ENCODE measurements at regions not wholly inside any gene's neighbourhood (a gene's known extent, or its start where the extent isn't known, plus 50 kb on each side); places are given as distances from the start of the nearest gene placed in this dataset.
A peak's percentile ranks its signal among the peaks of the same experiment; 100 is the strongest.

DNA sequence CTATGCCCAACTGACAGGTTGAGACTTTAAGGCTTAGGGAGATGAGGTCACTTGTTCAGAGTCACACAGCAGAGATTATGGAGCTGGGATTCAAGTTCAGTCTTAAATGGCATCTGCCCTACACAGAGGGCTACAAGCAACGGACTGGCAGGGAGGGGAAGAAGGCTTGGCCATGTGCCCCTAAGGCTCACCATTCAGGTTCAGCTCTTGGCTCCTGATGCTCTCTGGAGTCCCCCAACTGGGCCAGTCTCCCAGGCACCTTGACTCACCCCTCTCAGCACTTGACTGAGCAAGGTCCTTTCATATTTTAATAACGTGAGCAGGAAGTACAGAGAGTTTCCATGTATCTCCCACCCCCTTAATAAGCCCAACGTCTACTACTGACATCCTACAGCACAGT lies 71.4 kb upstream of the MAFB start:
- DNase-seq (ENCODE audit: extremely low read depth, low read depth): no peak
- TF ChIP-seq CTCF (IDR thresholded peaks at IDR 0.05; ENCODE audit: low read depth, low read length): no peak

DNA sequence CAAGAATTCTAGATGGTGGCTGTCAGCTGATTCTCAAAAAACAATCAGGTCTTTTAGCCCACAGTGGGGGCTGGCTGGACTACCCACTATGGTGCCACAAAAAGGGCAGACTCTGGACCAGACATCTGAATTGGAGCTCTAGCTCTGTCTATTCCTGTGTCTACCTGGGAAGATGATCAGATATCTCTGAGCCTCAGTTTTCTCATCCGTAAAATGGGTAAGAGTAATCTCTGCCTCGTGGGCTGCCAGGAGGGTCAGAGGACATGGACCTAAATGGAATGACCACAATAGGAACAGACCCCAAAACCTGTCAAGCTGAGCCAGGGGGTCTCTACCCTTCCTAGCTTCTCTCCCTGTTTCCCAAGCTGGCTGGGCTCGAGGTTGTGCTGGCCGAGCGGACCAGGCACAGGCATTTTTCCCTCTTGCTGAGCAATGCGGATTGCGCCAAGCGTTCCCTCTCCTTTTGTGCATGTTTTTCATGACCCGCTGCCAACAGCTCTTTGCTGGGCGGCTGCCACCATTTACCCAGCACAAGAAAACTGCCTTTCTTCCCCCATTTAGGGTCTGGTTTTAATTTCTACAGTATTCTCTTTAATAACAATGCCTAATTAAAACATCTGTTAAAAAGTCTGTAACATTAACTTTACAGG lies 74.7 kb upstream of the MAFB start:
- peak; percentile 15 for DNase-seq (ENCODE audit: extremely low read depth, low read depth)
- TF ChIP-seq CTCF (IDR thresholded peaks at IDR 0.05; ENCODE audit: low read depth, low read length): no peak

DNA sequence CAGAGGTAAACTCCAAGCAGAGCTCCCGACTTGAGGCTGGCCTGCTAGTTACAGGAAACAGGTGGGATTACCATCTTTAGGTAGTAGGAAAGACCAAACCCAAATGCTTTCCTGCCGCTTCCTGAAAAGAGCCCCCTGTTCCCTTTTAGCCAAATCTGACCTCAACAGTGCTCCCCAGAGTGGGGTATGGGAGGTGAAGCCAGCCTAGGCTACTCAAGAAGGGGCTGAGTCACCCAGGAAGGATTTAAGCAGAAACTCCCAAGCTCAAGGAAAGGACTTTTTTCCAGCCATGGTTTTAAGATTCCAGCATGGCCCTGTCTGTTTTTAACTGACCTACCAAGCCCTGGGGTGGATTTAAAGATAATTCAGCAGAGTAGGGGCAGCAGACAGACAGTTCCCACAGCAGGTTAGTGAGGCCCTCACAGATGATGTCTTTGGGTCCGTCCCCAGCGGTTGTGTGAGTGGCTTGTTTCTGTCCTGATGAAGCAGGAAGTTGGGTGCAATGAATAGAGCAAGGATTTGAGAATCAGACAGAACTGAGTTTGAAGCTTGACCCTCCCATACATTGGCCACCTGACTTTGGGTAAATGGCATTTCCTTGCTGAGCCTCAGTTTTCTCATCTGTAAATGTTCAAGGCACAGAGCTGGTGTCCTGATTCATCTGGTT lies 76.9 kb upstream of the MAFB start:
- no peak for TF ChIP-seq CTCF (IDR thresholded peaks at IDR 0.05; ENCODE audit: low read depth, low read length)
- no peak for DNase-seq (ENCODE audit: extremely low read depth, low read depth)

DNA sequence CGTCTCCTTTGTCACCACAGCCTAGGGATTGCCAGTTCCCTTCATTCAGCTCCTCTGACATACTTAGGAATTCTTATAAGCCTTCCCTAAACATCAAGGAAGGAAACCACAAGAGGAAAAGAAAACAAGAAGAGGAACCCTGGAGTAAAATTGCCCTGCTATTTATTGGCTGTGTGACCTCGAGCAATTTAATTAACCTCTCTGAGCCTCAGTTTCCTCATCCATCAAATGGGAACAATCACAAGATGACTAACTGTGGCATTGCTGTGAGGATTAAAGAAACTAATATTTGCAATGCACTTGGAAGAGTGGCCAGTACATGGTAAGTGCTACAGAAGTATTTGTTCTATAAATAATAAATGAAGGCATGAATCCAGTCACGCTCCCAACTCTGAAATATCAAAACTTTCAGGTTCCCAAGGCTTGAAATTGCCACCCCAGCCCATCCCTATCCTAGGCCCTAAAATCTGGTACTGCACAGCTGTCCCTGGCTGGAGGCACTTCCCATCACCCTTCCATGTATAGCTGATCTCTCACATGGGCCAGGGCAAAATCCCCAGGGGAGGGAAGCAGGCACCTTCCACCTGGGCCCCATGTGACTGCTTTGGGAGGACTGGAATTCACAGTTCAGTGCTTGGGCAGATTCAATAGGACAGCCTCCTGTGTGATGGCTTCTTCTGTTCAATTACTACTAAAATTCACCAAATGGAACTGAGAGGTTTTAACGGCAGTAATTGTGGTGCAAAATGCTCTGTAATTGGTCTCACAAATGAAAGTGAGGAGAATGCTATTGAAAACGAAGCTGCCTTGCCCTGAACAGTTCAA lies 78.0 kb upstream of the MAFB start:
- DNase-seq (ENCODE audit: extremely low read depth, low read depth): no peak
- TF ChIP-seq CTCF (IDR thresholded peaks at IDR 0.05; ENCODE audit: low read depth, low read length): no peak

DNA sequence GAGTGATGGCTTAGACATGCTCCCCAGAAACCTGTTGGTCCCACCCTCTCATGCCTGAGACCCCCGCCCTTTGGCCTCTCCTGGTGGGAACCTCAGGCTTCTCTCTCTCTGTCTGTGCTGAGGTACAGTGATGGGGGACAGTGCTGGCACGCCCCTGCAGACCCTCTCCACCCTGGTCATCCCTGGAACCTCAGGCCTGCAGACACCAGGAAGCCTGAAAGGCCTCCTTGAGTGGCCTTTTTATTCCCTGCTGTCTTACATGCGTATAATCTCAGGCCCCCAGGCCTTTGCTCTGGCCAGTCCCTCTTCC lies 78.5 kb upstream of the MAFB start:
- no peak for TF ChIP-seq CTCF (IDR thresholded peaks at IDR 0.05; ENCODE audit: low read depth, low read length)

GRCh38 chr20:40768105-40768504 lies 79.1 kb upstream of the MAFB start:
- DNase-seq (ENCODE audit: extremely low read depth, low read depth): no peak
- no peak for TF ChIP-seq CTCF (IDR thresholded peaks at IDR 0.05; ENCODE audit: low read depth, low read length)

More for the DNA sequence above, 78.5 kb upstream of the MAFB start:
- no peak for DNase-seq (ENCODE audit: extremely low read depth, low read depth)

DNA sequence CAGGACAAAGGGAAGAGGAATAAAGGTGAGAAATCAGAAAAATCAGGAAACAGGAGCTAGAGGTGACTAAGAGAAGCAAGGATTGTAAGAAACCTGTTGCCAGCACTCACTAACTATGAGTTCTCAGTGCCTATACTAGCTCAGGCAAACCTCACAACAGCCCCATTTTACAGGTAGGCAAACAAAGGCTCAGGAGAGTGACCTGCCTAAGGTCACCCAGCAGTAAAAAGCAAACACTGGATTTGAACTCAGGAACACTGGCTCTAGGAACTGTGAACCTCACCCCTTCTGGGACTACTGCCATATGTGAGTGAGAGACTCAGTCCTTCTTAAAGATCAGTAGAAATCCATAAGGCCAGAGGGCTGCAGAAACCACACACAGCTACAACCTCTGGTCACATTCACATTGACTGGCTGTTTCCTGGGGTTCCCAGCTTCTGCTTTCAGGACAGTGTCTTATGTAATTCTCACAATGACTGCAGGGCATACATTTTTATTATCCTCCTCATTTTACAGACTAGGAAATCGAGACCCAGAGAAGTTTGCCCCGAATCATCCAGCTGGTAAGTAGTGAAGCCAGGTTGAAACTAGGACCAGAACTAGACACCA lies 80.7 kb upstream of the MAFB start:
- no peak for DNase-seq (ENCODE audit: extremely low read depth, low read depth)
- no peak for TF ChIP-seq CTCF (IDR thresholded peaks at IDR 0.05; ENCODE audit: low read depth, low read length)

Measured in AG09319 (cell line).